GM06990 (cell line): ENCODE measurements at regions not wholly inside any gene's neighbourhood (a gene's known extent, or its start where the extent isn't known, plus 50 kb on each side); places are given as distances from the start of the nearest gene placed in this dataset.

Source experiments
- DNase-seq: peaks from one replicate; pipeline ENCODE4 v3.0.0-alpha.2; 2011; ENCODE audit not compliant: insufficient read length; ENCODE audit errors: extremely low read depth
- H3K27me3 ChIP-seq: replicated peaks from 2 replicates; pipeline ENCODE4 v1.6.0; 2011; ENCODE audit warnings: low read length; ENCODE audit not compliant: control insufficient read depth, insufficient read depth
- H3K36me3 ChIP-seq: 2 replicates; pipeline ENCODE4 v1.5.1; 2011; ENCODE audit warnings: low read length; ENCODE audit not compliant: control insufficient read depth, insufficient read depth
- H3K4me3 ChIP-seq: replicated peaks from 2 replicates; pipeline ENCODE4 v1.5.1; 2011; ENCODE audit warnings: low read depth, mild to moderate bottlenecking, control low read depth, low read length
- TF ChIP-seq, protein P1 (sequence below): IDR thresholded peaks from 2 replicates; pipeline ENCODE4 v1.5.1; 2011; ENCODE audit warnings: low read length, control low read depth, mild to moderate bottlenecking, inconsistent platforms; ENCODE audit not compliant: insufficient read depth, poor library complexity, severe bottlenecking

DNA sequence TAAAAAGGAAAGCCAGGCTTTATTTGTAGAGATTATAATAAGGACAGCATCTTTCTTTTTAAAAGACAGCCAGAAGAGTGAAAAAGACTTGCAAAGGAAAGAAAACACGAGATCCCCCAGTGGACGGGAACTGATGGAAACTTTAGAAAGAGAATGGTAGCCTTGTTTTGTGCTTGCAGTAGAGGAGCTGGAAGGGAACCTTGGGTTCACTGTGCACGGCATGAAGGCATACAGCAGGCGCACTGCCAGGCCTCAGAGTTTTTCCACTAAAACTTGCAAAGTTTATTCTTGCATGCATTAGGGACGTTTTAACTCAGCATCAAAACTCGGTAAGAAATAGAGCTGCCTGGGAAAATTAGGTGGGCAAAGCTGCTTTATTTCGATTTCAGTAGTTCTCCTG lies 248.6 kb downstream of the IRX1 start:
- DNase-seq, result no peak
- no peaks in the 10 kb centered on the region for H3K27me3 ChIP-seq

DNA sequence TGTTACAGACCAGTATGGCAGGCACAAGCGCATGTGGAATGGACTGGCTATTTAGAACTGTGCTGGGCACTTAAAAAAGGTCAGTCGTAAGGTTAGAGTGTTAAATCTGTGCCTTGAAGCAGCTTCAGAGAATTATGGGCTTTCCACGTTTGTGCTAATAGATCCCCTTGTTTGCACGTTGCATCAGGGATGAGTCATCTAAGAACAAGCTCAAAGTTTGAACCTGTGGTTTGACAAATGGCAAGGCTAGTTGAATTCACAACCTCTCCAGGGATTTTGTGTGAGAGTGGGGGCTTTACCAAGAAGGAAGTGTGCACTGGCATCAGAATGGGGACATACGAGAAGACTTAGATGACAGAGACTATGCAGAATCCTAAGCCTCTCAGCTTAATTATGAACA lies 249.6 kb downstream of the IRX1 start:
- Histone ChIP-seq H3K27me3 (no peaks in the 10 kb centered on the region), H3K36me3 (no peaks in the 10 kb centered on the region), H3K4me3 (no peak overlapping the region)
- no peak for DNase-seq
- TF ChIP-seq, protein P1, sequence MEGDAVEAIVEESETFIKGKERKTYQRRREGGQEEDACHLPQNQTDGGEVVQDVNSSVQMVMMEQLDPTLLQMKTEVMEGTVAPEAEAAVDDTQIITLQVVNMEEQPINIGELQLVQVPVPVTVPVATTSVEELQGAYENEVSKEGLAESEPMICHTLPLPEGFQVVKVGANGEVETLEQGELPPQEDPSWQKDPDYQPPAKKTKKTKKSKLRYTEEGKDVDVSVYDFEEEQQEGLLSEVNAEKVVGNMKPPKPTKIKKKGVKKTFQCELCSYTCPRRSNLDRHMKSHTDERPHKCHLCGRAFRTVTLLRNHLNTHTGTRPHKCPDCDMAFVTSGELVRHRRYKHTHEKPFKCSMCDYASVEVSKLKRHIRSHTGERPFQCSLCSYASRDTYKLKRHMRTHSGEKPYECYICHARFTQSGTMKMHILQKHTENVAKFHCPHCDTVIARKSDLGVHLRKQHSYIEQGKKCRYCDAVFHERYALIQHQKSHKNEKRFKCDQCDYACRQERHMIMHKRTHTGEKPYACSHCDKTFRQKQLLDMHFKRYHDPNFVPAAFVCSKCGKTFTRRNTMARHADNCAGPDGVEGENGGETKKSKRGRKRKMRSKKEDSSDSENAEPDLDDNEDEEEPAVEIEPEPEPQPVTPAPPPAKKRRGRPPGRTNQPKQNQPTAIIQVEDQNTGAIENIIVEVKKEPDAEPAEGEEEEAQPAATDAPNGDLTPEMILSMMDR, result no peak

More for the DNA sequence above, 248.6 kb downstream of the IRX1 start:
- TF ChIP-seq, protein P1, result no peak
- H3K4me3 ChIP-seq, result no peak overlapping the region
- H3K36me3 ChIP-seq, result no peaks in the 10 kb centered on the region

DNA sequence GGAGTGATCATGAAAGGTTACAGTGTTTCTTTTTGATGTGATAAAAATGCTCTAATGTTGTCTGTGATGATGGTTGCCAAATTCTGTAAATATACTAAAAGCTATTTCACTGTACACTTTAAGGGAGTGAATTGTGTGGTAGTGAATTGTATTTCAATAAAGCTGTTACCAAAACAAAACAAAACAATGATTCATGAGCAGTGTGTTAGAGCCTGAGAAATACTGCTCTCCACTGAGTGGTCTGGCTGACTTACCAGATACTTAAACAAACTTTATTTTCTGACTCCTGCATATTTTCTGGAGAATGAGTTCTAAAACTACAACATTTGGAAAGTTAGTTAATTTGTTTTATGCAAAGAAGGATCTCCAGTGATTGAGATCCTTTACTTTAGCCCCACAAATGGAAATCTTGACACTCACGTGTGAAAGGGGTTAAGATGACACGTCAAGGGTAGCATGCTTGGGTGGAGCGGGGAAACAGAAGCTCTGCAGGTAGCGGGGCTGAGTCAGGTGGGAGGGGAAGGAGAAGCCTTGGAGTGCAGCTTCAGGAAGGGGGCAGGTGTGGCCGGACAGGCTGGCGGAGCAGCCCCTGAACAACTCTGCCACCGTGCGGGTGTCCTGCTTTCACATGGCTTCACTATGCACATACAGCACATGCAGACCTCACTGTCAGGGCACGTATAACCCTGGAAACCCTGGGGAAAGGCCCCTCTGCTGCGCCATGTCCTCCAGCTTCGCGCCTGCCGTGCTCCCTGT lies 256.7 kb downstream of the IRX1 start:
- Histone ChIP-seq H3K27me3 (no peaks in the 10 kb centered on the region), H3K4me3 (no peak overlapping the region), H3K36me3 (no peaks in the 10 kb centered on the region)
- TF ChIP-seq, protein P1, result no peak
- no peak for DNase-seq

DNA sequence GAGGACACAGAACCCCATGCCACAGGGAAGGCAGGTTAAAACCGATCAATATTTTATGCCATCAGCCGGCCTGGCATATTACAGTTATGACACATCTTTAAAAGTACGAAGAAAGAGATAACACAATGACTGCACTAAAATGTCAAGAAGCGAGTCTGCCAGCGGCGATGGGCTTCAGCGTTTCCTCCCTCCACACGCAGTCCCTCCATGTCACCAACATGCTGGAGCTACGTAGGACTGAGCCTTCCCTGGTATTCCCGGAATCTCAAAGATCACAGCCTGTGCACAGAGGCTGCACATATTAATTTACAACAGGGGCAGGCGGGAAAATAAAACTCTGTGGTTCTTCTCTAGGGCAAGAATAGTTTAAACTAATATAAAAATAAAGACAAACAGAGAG lies 257.7 kb downstream of the IRX1 start:
- no peak for DNase-seq
- H3K27me3 ChIP-seq, result no peaks in the 10 kb centered on the region
- TF ChIP-seq, protein P1, result no peak
- H3K36me3 ChIP-seq, result no peaks in the 10 kb centered on the region
- no peak overlapping the region for H3K4me3 ChIP-seq

DNA sequence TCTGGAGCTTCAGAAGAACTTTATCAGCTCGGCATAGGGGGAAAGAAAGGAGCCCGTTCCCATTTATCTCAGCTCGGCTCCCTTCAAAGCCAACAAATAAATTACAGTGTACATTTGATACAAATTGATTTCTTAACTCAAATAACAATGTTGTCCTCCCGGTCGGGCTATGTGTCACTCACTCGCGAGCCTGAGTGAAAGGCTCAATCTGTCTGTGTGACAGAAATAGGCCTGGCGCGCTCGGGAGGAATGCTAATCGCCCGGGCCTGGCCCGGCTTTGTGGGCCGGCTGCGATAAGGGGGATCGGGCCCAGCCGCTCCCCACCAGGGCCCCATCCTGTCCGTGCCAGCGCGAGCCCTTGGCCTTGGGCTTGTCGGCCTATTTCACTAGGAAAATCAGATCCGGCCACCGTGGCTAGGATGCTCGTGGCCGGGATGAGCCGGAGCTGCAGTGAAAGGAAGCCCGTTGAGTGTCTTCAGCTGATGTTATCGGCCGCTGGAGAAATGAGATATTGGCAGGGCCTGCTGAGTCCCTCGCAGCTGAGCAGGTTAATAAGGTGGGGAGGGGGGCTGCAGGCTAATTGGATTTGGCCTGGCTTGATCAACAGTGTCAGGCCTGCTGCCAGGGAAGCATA lies 258.7 kb downstream of the IRX1 start:
- no peaks in the 10 kb centered on the region for H3K27me3 ChIP-seq
- TF ChIP-seq, protein P1, result no peak
- no peak for DNase-seq

DNA sequence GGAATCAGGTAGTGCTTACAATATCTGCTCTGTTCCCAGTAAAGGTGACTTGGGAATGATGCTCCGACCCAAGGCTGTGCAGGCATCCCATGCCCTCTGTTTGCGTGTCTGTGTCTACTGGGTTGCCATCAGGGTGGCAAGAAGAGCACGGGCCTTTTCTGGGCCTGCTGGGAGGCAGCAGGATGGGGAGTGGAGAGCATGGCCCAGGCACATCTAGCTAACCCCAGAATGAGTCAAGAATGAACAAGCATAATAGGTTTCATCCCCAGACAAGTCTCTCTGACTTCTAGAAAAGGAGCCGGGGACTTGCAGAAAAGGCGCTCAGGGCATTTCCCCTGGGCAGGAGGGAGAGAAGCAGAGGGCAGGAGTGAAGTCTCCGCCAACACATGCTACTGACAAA lies 260.4 kb downstream of the IRX1 start:
- TF ChIP-seq, protein P1, result no peak
- DNase-seq, result no peak

More for the DNA sequence above, 258.7 kb downstream of the IRX1 start:
- Histone ChIP-seq H3K36me3 (no peaks in the 10 kb centered on the region), H3K4me3 (no peak overlapping the region)

More for the DNA sequence above, 260.4 kb downstream of the IRX1 start:
- no peak overlapping the region for H3K4me3 ChIP-seq
- H3K27me3 ChIP-seq, result no peaks in the 10 kb centered on the region
- H3K36me3 ChIP-seq, result no peaks in the 10 kb centered on the region
